Liver (tissue), 8 donors: ENCODE measurements at regions not wholly inside any gene's neighbourhood (a gene's known extent, or its start where the extent isn't known, plus 50 kb on each side); places are given as distances from the start of the nearest gene placed in this dataset.
A peak's percentile ranks its signal among the peaks of the same experiment; 100 is the strongest.

ENCODE experiments used
- DNase-seq: peaks from one replicate; pipeline ENCODE4 v3.0.0-alpha.2; 2017; ENCODE audit warnings: low spot score
- H3K27ac ChIP-seq, 2 donors: one replicate each; pipeline ENCODE4 v1.7.0; 2013; ENCODE audit warnings: inconsistent platforms in 2 of 2, low read length in 2 of 2, control low read depth in 1 of 2, low read depth in 1 of 2, mild to moderate bottlenecking in 1 of 2
- H3K27me3 ChIP-seq, 4 donors: one replicate each; pipeline versions ENCODE4 v1.6.1 to v1.7.0; 2013; ENCODE audit warnings: low read length in 3 of 4, inconsistent platforms in 1 of 4, mild to moderate bottlenecking in 1 of 4, moderate library complexity in 1 of 4; ENCODE audit not compliant: control insufficient read depth in 4 of 4, insufficient read depth in 4 of 4
- H3K36me3 ChIP-seq, 4 donors: one replicate each; pipeline versions ENCODE4 v1.6.1 to v1.7.0; 2013; ENCODE audit warnings: low read length in 3 of 4, mild to moderate bottlenecking in 3 of 4, low read depth in 1 of 4, moderate library complexity in 1 of 4; ENCODE audit not compliant: control insufficient read depth in 4 of 4, insufficient read depth in 3 of 4
- H3K4me1 ChIP-seq, 4 donors: one replicate each; pipeline versions ENCODE4 v1.6.1 to v1.7.0; 2013; ENCODE audit warnings: low read length in 3 of 4, mild to moderate bottlenecking in 3 of 4, moderate library complexity in 1 of 4; ENCODE audit not compliant: control insufficient read depth in 4 of 4, insufficient read depth in 4 of 4
- H3K4me3 ChIP-seq, 3 donors: one replicate each; pipeline versions ENCODE4 v1.6.1 to v1.7.0; 2013; ENCODE audit warnings: low read length in 3 of 3, control low read depth in 1 of 3, low read depth in 1 of 3, mild to moderate bottlenecking in 1 of 3
- H3K9ac ChIP-seq, 2 donors: one replicate each; pipeline ENCODE4 v1.7.0; 2013; ENCODE audit warnings: low read length in 2 of 2, mild to moderate bottlenecking in 2 of 2, moderate library complexity in 2 of 2, control low read depth in 1 of 2, low read depth in 1 of 2
- H3K9me3 ChIP-seq, 4 donors: one replicate each; pipeline versions ENCODE4 v1.6.1 to v1.7.0; 2013; ENCODE audit warnings: low read length in 3 of 4; ENCODE audit not compliant: control insufficient read depth in 4 of 4
- EGR1 ChIP-seq, 2 donors: IDR thresholded peaks; 2 replicates each; pipeline ENCODE4 v1.6.1; 2016 to 2018; ENCODE audit warnings: antibody characterized with exemption in 2 of 2, low read depth in 2 of 2
- FOXA1 ChIP-seq: IDR thresholded peaks from 2 replicates; pipeline ENCODE4 v1.6.1; 2016; ENCODE audit warnings: antibody characterized with exemption
- GABPA ChIP-seq, 2 donors: IDR thresholded peaks in 1 of 2; conservative IDR thresholded peaks in 1 of 2; 2 replicates each; pipeline ENCODE4 v1.6.1; 2016; ENCODE audit warnings: antibody characterized with exemption in 2 of 2, mild to moderate bottlenecking in 1 of 2, moderate library complexity in 1 of 2
- HNF4A ChIP-seq, 2 donors: conservative IDR thresholded peaks; 2 replicates each; pipeline ENCODE4 v1.6.1; 2016; ENCODE audit warnings: antibody characterized with exemption in 2 of 2, mild to moderate bottlenecking in 2 of 2
- HNF4G ChIP-seq: IDR thresholded peaks from 2 replicates; pipeline ENCODE4 v1.6.1; 2016; ENCODE audit warnings: antibody characterized with exemption
- JUND ChIP-seq, 2 donors: IDR thresholded peaks; 2 replicates each; pipeline ENCODE4 v1.6.1; 2016; ENCODE audit warnings: antibody characterized with exemption in 2 of 2
- RAD21 ChIP-seq, 2 donors: IDR thresholded peaks; 2 replicates each; pipeline ENCODE4 v1.6.1; 2016; ENCODE audit warnings: antibody characterized with exemption in 2 of 2, mild to moderate bottlenecking in 2 of 2
- RXRA ChIP-seq, 2 donors: IDR thresholded peaks; 2 replicates each; pipeline ENCODE4 v1.6.1; 2017 to 2018; ENCODE audit warnings: antibody characterized with exemption in 2 of 2, mild to moderate bottlenecking in 1 of 2
- SP1 ChIP-seq: IDR thresholded peaks from 2 replicates; pipeline ENCODE4 v1.6.1; 2018; ENCODE audit warnings: antibody characterized with exemption, mild to moderate bottlenecking
- TAF1 ChIP-seq: conservative IDR thresholded peaks from 2 replicates; pipeline ENCODE4 v1.6.1; 2016; ENCODE audit warnings: antibody characterized with exemption, mild to moderate bottlenecking
- WGBS: extraction: QIAGEN DNeasy Blood & Tissue Kit; methylation state at CpG from one replicate; pipeline ENCODE4 v1.1.7; 2013; 5-methylcytosine and 5-hydroxymethylcytosine counted together
- TF ChIP-seq, protein P1 (sequence below): IDR thresholded peaks from 2 replicates; pipeline ENCODE4 v1.6.1; 2016; ENCODE audit warnings: antibody characterized with exemption
- TF ChIP-seq, protein P2 (sequence below): IDR thresholded peaks from 2 replicates; pipeline ENCODE4 v1.6.1; 2016; ENCODE audit warnings: antibody characterized with exemption, mild to moderate bottlenecking
- TF ChIP-seq, protein P3 (sequence below): fragments of 150-350 bp; IDR thresholded peaks from 2 replicates; pipeline ENCODE4 v1.5.1; 2017; ENCODE audit warnings: improper control_type of control experiment, low read depth, low read length; ENCODE audit not compliant: missing input control
- donor health status: healthy.
- donor health status: healthy.
- donor health status: healthy.
- donor health status: healthy.
- donor health status: healthy.

DNA sequence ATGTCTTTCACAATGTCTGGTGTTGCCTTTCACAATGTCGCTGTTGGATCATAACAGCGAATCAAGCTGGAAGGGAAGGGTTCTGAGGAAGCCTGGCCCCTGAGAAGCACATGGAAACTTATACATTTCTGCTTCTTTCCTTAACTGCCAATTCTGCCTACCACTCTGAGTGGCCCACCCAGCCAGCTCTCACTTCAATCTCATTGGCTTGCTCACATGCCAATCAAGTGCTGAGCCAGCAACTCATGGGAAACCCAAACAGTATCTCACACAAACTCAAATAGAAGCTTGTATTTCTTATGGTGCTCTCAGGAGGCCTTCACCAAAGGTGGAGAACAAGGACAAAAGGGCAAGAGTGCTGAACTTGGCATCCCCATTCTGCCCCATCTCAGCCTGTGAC, 117.4 kb upstream of the GPR26 start:
- no peaks in the 10 kb centered on the region for H3K36me3 ChIP-seq
- H3K9ac ChIP-seq, result no peak overlapping the region
- peaks cover 0 to 8% (median 3%) of the 10 kb centered on the region in 4 donors for H3K27me3 ChIP-seq
- DNase-seq, result peak; percentile 21
- H3K9me3 ChIP-seq, result peaks cover 0 to 10% (median 0%) of the 10 kb centered on the region in 4 donors
- WGBS, result 95% methylated on average over 2 of the region's 2 CpGs
- H3K4me3 ChIP-seq, result no peak overlapping the region
- H3K27ac ChIP-seq, result no peak overlapping the region
- no peak for TF ChIP-seq RAD21 (IDR thresholded peaks at IDR 0.05)
- no peak for TF ChIP-seq JUND (IDR thresholded peaks at IDR 0.05)
- H3K4me1 ChIP-seq, result no peaks in the 10 kb centered on the region

DNA sequence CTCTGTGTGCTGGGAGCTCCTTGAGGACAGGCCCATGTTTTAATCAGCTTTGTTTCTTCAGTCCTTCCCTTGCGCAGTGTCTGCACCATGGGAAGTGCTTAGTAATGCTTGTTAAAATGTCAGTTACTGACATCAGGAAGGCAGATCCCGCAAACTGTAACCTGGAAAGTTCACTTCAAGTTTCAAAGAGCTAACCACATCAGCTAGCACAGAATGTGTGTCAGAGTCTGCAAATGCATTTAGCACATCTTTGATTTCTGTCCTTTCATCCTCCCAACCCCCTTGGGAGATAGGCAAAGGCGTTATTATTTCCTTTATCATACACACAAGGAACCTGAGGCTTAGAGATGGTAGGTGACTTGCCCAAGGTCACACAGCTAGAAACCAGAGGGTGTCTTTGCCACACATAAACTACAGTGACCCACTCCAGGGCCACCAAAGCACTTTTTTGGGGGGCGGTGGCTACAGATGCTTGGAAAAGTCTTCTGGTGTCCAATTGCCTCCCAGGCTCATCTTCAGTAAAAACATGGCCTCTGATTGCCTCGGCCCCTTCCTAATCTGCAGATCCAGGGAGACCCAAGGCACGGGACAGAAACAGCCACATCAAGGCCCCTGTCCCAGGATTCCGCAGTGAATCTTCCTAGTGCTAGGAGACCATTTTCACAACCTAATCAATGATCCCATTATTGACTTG, 116.2 kb upstream of the GPR26 start:
- peak; percentile 27 for DNase-seq

More for the DNA sequence above, 116.2 kb upstream of the GPR26 start:
- 86% methylated on average over 7 of the region's 7 CpGs for WGBS
- H3K27ac ChIP-seq, result no peak overlapping the region
- TF ChIP-seq, protein P1, sequence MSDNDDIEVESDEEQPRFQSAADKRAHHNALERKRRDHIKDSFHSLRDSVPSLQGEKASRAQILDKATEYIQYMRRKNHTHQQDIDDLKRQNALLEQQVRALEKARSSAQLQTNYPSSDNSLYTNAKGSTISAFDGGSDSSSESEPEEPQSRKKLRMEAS, result no peak
- TF ChIP-seq, protein P2, sequence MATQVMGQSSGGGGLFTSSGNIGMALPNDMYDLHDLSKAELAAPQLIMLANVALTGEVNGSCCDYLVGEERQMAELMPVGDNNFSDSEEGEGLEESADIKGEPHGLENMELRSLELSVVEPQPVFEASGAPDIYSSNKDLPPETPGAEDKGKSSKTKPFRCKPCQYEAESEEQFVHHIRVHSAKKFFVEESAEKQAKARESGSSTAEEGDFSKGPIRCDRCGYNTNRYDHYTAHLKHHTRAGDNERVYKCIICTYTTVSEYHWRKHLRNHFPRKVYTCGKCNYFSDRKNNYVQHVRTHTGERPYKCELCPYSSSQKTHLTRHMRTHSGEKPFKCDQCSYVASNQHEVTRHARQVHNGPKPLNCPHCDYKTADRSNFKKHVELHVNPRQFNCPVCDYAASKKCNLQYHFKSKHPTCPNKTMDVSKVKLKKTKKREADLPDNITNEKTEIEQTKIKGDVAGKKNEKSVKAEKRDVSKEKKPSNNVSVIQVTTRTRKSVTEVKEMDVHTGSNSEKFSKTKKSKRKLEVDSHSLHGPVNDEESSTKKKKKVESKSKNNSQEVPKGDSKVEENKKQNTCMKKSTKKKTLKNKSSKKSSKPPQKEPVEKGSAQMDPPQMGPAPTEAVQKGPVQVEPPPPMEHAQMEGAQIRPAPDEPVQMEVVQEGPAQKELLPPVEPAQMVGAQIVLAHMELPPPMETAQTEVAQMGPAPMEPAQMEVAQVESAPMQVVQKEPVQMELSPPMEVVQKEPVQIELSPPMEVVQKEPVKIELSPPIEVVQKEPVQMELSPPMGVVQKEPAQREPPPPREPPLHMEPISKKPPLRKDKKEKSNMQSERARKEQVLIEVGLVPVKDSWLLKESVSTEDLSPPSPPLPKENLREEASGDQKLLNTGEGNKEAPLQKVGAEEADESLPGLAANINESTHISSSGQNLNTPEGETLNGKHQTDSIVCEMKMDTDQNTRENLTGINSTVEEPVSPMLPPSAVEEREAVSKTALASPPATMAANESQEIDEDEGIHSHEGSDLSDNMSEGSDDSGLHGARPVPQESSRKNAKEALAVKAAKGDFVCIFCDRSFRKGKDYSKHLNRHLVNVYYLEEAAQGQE, result no peak
- TF ChIP-seq RAD21 (IDR thresholded peaks at IDR 0.05) (no peak), FOXA1 (no peak), RXRA (IDR thresholded peaks at IDR 0.05) (no peak), TAF1 (no peak), EGR1 (IDR thresholded peaks at IDR 0.05; ENCODE audit: low read depth in 2 of 2) (no peak), HNF4A (conservative IDR thresholded peaks at IDR 0.05) (no peak), HNF4G (no peak), JUND (IDR thresholded peaks at IDR 0.05) (no peak), SP1 (no peak), GABPA (IDR thresholded peaks at IDR 0.05 in 1 of 2, conservative IDR thresholded peaks at IDR 0.05 in 1 of 2) (no peak)
- TF ChIP-seq, protein P3, sequence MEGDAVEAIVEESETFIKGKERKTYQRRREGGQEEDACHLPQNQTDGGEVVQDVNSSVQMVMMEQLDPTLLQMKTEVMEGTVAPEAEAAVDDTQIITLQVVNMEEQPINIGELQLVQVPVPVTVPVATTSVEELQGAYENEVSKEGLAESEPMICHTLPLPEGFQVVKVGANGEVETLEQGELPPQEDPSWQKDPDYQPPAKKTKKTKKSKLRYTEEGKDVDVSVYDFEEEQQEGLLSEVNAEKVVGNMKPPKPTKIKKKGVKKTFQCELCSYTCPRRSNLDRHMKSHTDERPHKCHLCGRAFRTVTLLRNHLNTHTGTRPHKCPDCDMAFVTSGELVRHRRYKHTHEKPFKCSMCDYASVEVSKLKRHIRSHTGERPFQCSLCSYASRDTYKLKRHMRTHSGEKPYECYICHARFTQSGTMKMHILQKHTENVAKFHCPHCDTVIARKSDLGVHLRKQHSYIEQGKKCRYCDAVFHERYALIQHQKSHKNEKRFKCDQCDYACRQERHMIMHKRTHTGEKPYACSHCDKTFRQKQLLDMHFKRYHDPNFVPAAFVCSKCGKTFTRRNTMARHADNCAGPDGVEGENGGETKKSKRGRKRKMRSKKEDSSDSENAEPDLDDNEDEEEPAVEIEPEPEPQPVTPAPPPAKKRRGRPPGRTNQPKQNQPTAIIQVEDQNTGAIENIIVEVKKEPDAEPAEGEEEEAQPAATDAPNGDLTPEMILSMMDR, result no peak
- H3K36me3 ChIP-seq, result no peaks in the 10 kb centered on the region
- H3K9me3 ChIP-seq, result peaks cover 0 to 8% (median 0%) of the 10 kb centered on the region in 4 donors
- H3K27me3 ChIP-seq, result peaks cover 0 to 8% (median 3%) of the 10 kb centered on the region in 4 donors
- H3K4me3 ChIP-seq, result no peak overlapping the region
- no peaks in the 10 kb centered on the region for H3K4me1 ChIP-seq
- H3K9ac ChIP-seq, result no peak overlapping the region
